NCI-H2196 treated with DMSO at 0.1 percent for 48 hours (cell line): ENCODE measurements at regions not wholly inside any gene's neighbourhood (a gene's known extent, or its start where the extent isn't known, plus 50 kb on each side); places are given as distances from the start of the nearest gene placed in this dataset.

Experiments used
- DNase-seq: peaks from one replicate; lab custom pipeline; 2025; ENCODE audit not compliant: unreplicated experiment; lab: John Stamatoyannopoulos, UW

DNA sequence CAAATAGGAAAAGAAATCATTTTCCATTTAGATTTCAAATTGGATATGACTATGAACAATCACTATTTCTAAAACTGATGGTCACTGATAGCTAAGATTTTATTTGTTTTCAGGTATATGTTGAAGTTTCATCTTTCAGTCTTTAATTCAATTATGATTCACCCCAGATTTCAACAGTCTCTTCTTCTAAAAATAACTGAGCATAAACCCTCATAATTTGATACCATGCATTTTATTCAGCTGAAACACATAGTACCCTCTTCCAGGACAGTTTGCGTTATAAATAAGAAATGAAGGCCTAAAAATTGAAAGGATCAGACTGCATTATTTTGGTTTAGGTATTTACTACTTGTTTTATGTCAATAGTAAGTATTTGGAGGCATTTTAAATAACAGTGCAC lies 428.5 kb upstream of the NBEA start:
- DNase-seq = no peak

GRCh38 chr13:34515201-34515600 lies 426.9 kb upstream of the NBEA start:
- DNase-seq = no peak

GRCh38 chr13:34521171-34521570 lies 420.9 kb upstream of the NBEA start:
- DNase-seq = no peak

GRCh38 chr13:34522808-34523207 lies 419.3 kb upstream of the NBEA start:
- no peak for DNase-seq

DNA sequence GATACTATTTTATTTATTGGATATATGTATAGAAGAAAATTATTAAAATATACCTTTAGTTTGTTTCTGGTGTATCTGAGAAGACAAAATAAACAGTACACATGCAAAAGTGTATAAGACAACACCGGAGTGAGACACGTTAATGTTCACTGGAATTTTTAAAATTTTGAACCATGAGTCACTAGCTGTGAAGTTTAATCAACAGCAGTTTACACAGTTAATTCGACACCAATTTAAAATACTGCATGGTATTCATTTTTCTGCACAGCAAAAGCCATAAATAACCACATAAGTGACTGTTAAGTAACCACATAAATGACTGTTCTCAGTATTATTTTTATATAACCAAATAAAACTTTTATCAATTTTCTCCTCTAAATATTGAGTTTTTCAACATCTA lies 418.7 kb upstream of the NBEA start:
- no peak for DNase-seq

DNA sequence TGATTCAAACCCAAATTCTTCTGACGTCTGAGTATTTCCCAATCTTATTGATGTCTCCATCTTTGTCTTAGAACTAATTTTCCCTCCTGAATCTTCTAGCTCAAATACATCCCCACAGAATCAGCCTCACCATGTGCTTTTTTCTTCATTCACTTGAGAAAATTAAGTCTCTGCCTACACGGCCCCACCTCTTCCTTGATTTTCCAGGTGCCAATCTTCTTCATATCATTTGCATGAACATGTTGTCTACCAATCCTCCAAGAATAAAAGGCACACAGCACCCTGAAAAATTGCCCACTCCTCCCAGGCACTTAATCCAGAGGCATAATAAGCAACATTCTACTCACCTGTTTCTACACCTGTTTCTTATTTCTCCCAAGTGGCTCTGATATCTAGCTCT lies 408.1 kb upstream of the NBEA start:
- DNase-seq = no peak

DNA sequence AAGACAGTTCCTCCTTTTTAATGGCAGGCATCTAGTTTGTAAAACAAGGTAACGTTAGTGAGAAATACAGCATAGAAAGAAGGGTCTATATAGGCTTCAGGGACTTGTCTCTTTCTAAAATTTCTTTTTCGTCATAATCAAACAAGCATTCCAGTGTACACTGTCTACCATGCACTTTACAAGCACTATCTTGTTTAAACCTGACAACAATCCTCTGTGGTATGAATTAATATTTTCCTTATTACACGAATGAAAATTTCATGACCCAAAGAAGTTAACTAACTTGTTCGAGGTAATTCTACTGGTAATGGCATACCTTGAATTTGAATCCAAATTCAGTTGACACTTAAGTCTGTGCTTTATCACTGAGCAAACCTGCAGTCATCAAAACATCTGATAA lies 399.7 kb upstream of the NBEA start:
- DNase-seq = no peak

DNA sequence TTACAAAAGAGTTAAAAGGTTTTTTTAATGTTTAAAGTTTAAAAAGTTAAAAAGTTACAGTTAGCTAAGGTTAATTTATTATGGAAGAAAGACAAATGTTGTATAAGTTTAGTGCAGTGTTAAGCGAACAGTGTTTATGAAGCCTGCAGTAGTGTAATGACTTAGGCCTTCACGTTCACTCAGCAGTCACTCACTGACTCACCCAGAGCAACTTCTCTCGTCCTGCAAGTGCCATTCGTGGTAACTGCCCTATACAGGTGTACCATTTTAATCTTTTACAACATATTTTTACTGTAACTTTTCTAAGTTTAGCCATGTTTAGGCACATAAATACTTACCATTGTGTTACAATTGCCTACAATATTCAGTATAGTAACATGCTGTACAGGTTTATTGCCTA lies 398.2 kb upstream of the NBEA start:
- DNase-seq = no peak

- DNase-seq = no peak
Observed at GRCh38 chr13:34545461-34545860, 396.6 kb upstream of the NBEA start.

DNA sequence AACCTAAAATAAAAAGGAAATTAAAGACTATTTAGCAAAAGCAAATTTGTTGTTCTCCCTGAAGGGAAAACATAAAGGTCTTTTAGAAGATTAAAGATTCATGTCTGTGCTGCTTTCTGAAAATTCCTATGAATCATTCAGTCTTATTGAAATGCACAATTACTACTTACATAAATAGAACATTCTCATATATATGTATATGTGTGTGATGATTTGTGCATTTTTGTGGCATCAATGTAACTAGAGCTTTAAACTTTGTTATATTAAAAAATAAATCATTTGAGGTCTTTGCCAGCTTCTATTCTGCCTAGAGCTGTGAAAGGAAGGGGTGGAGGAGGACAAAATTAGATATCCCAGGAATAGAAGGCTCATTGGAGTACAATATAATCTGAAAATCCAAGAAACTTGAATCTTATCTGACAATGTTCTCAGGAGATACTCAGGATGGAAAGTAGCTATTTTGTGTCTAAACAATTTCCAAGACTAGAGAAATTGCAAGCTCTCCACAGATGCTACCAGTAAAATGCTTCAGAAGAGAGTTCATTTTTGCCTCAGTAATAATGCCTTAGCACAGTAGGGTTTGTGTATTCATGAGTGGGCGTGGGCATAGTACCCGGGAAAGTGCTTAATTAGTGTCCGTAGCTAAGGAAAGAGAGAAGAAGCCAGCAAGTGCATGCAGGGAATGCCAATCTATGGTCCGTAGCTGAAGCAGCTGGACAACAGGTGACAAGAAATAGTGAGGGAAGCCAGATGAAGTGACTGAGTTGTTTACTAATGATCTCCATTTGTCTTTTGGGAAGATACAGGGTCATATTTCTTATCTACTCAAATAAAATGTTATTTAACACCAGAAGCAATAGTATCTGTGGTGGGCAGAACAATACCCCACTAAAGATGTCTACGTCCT lies 395.5 kb upstream of the NBEA start:
- DNase-seq = no peak

DNA sequence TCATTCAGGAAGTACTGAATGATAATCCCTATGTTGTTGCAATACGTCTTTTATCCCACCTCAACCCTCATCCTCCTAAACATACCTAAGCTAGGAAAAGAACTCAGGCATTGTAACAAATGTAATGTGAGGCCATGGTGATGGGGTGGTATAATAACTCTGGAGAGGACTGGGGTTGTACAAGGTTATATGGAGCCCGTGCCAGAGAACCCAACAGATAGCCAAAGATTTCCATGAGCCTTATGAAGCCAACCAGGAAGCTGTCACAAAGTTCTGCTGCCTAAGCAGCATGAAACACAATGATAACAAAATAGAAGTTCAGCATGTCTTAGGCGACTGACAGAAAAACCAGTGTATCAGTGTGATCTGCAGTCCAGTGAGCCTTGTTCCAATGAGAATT lies 394.1 kb upstream of the NBEA start:
- DNase-seq = no peak

DNA sequence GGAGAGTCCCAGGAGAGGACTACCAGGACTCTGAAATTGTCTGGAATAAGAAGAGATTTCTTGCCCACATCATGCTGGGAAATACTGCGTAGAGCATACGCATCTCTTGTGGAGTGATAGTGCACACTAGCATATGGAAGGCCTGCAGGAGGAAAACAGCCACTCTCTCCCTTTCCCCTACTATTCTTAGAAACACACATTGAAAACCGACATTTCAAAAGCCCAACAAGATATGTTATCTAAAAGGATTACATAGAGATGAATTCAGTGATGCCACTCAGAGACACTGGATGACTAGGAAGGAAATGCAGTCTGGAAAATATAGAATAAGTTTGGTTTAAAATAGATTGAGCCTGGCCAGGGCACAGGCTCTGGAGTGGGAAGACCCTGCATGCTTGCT lies 388.7 kb upstream of the NBEA start:
- DNase-seq = no peak

- DNase-seq = no peak
Observed at GRCh38 chr13:34555988-34556387, 386.1 kb upstream of the NBEA start.

GRCh38 chr13:34561033-34561432 lies 381.0 kb upstream of the NBEA start:
- no peak for DNase-seq

DNA sequence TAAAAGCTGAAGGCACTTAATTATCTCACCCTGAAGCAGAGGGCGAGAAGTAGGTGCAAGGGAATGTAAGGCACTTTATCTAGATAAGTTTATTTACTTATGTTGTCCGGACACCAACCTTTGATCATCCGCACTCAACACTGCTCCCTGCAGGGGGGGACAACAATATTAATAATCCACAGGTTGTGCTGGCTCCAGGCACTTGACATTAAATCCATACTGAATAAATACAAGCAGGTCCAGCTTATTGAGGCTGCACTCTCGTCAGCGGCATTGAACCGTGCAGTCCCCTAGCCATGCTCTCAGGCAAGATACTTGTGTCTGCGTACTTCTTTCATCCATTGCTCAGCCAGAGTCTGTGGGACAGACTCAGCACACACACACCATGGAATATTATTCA lies 374.5 kb upstream of the NBEA start:
- DNase-seq = no peak

DNA sequence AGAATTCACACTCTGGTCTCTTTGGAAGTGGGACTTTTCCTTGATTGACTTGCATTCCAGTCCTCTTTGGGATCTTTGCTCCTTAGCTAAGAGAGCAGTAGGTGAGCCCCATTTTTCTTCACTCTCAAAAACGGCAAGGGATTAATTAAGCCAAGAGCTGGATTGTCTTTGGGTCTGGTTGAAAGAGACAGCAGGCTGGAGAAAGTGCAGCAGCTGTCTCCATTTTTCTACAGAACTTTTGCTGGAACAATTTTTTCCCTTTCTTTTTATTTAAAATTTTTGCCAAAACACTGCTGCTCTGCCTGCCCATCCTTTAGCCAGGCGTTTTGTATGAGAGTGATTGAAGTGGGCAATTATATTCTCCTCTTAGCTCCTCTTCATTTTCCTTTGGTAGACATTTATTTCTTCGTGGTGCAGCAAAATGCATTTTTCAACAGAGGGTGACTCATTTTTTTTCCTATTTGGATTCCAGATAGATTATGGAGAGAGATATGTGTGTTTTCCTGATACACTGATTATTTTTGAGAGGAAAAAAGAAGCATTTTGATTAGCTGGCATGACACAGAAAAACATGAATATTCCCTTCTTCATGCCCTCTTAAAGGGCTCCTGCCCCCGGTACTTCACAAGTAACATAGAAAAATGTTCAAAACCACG lies 371.2 kb upstream of the NBEA start:
- DNase-seq = no peak

- no peak for DNase-seq
Observed at GRCh38 chr13:34571716-34572115, 370.4 kb upstream of the NBEA start.

- no peak for DNase-seq
Observed at GRCh38 chr13:34577051-34577450, 365.0 kb upstream of the NBEA start.

DNA sequence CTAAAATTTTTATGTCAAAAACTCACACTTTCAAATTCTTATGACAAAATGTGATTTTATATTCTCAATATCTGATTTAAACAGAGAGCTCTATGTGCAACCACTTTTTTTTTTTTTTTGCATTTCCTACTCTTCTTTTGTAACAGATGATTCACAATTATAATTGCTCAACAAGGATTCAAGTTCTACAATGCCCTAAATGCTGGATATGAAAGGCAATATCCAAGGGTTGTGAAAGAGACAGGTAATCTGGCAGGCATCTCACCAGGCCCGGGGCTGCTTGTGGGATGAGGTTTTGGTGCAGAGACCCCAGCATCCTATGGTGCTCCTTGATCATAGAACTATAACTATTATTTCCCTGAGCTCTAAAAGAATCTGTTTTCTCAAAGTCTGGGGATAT lies 363.6 kb upstream of the NBEA start:
- DNase-seq = no peak

DNA sequence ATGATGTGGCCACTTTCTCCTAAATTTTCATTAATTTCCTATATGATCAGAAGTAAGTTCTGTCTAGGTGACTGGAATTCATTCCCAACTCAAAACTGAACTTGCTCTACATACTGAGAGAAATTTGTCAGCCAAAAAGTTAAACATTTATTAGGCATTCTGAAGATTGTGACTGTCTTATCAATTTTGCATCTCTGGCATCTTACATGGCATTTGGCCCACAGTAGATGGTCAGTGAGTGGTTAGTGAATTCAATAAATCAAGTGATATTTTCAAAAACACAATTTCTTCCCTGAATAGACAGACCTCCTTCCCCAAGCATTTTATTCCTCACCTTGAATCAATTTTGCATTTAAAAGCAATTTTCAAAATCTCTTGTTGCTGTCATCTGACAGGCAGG lies 363.2 kb upstream of the NBEA start:
- no peak for DNase-seq

DNA sequence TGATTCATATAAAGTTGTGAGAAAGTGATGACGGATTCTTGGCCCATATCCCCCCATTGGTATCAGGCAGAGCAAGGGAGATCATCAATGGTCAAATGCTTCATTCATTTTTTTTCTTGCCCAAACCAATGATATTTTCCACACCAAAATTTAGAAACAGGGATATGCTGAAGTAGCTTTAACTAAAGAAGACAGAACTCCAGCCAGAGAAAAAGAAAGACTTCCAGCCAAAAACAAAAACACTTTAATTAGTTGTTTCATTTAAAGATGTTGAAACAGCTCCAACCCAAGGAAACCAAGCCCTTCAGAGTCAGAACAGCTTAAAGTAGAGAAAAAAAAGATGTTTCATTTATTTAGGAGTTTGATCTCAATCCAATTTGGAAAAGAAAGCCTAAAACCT lies 358.9 kb upstream of the NBEA start:
- no peak for DNase-seq

GRCh38 chr13:34587576-34587975 lies 354.5 kb upstream of the NBEA start:
- DNase-seq = no peak

- DNase-seq = no peak
Observed at GRCh38 chr13:34588362-34588761, 353.7 kb upstream of the NBEA start.
